RWPE1 (cell line): ENCODE measurements at regions not wholly inside any gene's neighbourhood (a gene's known extent, or its start where the extent isn't known, plus 50 kb on each side); places are given as distances from the start of the nearest gene placed in this dataset.

ENCODE experiments used
- CTCF ChIA-PET: fragments of 350-600 bp; sonication (Branson Sonifier 250); formaldehyde crosslinking; extraction: SDS; loops from one replicate; lab custom pipeline; 2021; lab: Yijun Ruan, JAX
- POLR2A ChIA-PET: fragments of 400-600 bp; formaldehyde crosslinking; extraction: SDS; loops from one replicate; lab custom pipeline; 2020; ENCODE audit warnings: antibody characterized with exemption; ENCODE audit not compliant: low non-redundant PET; lab: Yijun Ruan, JAX
- DNase-seq: peaks from one replicate; pipeline ENCODE4 v3.0.0; 2012; ENCODE audit warnings: low spot score
- H3K27ac ChIP-seq: fragments of 450-650 bp; 2 replicates; pipeline ENCODE4 v1.5.1; 2017
- CTCF ChIP-seq: fragments of 450-650 bp; conservative IDR thresholded peaks from 2 replicates; pipeline ENCODE4 v1.5.1; 2017; ENCODE audit warnings: low read depth, mild to moderate bottlenecking

GRCh38 chr6:159505140-159505922, 187.7 kb downstream of the SOD2 start:
- CTCF ChIA-PET = no interaction called here

GRCh38 chr6:159501558-159501957, 191.5 kb downstream of the SOD2 start:
- ChIA-PET POLR2A (no interaction called here), CTCF (no interaction called here)
- no peak for TF ChIP-seq CTCF
- DNase-seq = no peak
- H3K27ac ChIP-seq = no peak overlapping the region

More at GRCh38 chr6:159505140-159505922, 187.7 kb downstream of the SOD2 start:
- TF ChIP-seq CTCF = no peak
- no peak overlapping the region for H3K27ac ChIP-seq
- POLR2A ChIA-PET = no interaction called here
- DNase-seq = no peak

GRCh38 chr6:159499034-159499433, 194.0 kb downstream of the SOD2 start:
- H3K27ac ChIP-seq = no peak overlapping the region
- TF ChIP-seq CTCF = no peak
- DNase-seq = no peak
- POLR2A ChIA-PET = no interaction called here
- CTCF ChIA-PET = interaction anchor here (0.6 kb wide), 1 partner anchor 1525 kb away, joined by 3 read pairs; no protein-coding TSS in a partner anchor

GRCh38 chr6:159494586-159494972, 198.5 kb downstream of the SOD2 start:
- ChIA-PET POLR2A (interaction anchor here (0.7 kb wide), 1 partner anchor 155 kb away, joined by 3 read pairs; no protein-coding TSS in a partner anchor), CTCF (interaction anchor here (0.6 to 0.7 kb wide), 2 partner anchors 31 to 56 kb away, joined by 3 to 5 read pairs; no protein-coding TSS in a partner anchor)
- H3K27ac ChIP-seq = no peak overlapping the region
- DNase-seq = no peak
- no peak for TF ChIP-seq CTCF

- CTCF ChIA-PET = interaction anchor here (0.6 kb wide), 1 partner anchor 32 kb away, joined by 3 read pairs; no protein-coding TSS in a partner anchor
- TF ChIP-seq CTCF = no peak
- DNase-seq = no peak
- POLR2A ChIA-PET = interaction anchor here (0.7 kb wide), 1 partner anchor 155 kb away, joined by 3 read pairs; no protein-coding TSS in a partner anchor
- H3K27ac ChIP-seq = no peak overlapping the region
Measured at GRCh38 chr6:159493898-159494585, 199.0 kb downstream of the SOD2 start.

GRCh38 chr6:159493231-159493897, 199.7 kb downstream of the SOD2 start:
- POLR2A ChIA-PET = no interaction called here
- no peak overlapping the region for H3K27ac ChIP-seq
- TF ChIP-seq CTCF = no peak
- no peak for DNase-seq
- CTCF ChIA-PET = no interaction called here
